ENCODE measurements at regions not wholly inside any gene's neighbourhood (a gene's known extent, or its start where the extent isn't known, plus 50 kb on each side); places are given as distances from the start of the nearest gene placed in this dataset.
"Not testable (repeated sequence)": the region's sequence is repeated elsewhere in the genome, so short reads cannot be mapped to it uniquely, and the experiment has no call there.

- no peak for DNase-seq (ENCODE audit: low spot score)
Observed at GRCh38 chr9:25453875-25454274, 224.4 kb downstream of the TUSC1 start.

DNA sequence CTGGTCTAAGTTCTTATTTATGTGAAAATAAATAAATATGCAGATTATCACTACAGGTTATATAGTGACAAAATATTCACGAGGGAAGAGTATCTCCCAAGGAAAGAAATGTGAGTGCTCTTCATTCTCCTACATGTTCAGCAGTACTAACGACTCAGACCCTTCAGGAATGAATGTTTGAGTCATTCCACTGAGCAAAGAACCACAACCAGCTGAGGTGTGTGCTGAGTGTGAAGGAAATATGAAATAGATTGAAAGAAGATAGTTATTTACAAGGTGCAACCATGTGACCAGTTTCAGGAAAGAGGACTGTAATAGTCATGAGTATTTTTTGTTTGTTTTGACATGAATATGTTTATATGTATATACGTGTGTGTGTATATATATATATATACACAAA lies 228.7 kb downstream of the TUSC1 start:
- peak; percentile 60 for DNase-seq (ENCODE audit: low spot score)

GRCh38 chr9:25445721-25446120 lies 232.5 kb downstream of the TUSC1 start:
- DNase-seq (ENCODE audit: low spot score): not testable (repeated sequence)

DNA sequence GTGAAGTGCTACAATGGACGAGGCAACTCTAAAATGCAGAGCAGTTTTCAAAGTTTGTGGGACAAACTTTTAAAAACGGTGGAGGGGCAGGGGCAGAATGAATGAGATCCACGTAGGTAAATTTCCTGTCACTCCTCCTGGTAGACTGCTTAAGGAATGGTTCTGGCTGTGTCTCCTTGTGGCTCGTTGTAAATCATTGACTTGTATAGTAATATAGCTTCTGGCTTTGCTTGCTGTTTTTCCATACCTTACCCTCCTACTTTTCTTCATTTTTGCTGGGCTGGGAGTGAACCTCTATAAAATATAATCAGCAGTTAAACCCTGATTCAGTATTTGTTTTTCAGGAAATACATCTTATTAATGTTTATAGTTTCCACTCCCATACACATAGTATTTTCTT lies 235.7 kb downstream of the TUSC1 start:
- DNase-seq (ENCODE audit: low spot score): peak; percentile 2

- DNase-seq (ENCODE audit: low spot score): no peak
Observed at GRCh38 chr9:25427898-25428297, 250.3 kb downstream of the TUSC1 start.

GRCh38 chr9:25427290-25427689 lies 251.0 kb downstream of the TUSC1 start:
- DNase-seq (ENCODE audit: low spot score): no peak

- DNase-seq (ENCODE audit: low spot score): no peak
Observed at GRCh38 chr9:25421560-25421959, 256.7 kb downstream of the TUSC1 start.

GRCh38 chr9:25418974-25419373 lies 259.3 kb downstream of the TUSC1 start:
- DNase-seq (ENCODE audit: low spot score): no peak

DNA sequence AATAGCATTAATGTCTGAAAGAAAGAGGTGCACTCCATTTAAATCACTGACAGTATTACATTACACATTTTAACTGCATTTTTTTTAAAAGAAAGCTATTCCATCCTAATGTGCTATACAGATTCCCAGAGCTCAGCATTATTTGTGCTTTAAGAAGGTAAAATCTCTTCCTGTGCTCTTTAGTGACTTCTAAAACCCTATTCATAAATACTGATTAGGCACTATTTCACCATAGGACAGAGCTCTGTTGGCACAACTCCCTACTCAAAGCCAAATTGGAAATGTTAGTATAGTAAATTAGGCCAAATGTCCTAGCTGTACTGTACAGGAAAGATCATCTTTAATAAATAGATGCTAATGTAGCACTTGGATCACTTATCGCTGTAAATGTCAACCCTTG lies 262.5 kb downstream of the TUSC1 start:
- DNase-seq (ENCODE audit: low spot score): no peak

DNA sequence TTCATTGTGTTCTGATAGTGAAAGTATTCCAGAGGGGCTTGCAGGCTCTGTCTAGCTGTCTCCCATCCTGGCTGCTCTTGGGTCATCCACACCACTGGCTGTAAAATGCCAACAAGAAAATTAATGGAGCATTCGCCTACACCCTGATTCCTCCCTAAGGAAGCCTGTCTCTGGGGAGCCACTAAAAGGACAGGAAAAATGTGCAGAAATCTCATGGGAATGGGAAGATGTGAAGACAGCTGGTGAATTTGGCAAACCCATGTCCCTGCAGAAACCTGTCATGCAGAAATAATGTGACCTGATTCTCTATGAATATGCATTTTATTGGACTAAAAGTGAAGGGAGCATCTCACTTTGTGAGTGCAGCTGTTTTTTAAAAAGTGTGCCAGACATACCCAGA lies 265.6 kb downstream of the TUSC1 start:
- no peak for DNase-seq (ENCODE audit: low spot score)

- no peak for DNase-seq (ENCODE audit: low spot score)
Observed at GRCh38 chr9:25397746-25398145, 280.5 kb downstream of the TUSC1 start.

- DNase-seq (ENCODE audit: low spot score): no peak
Observed at GRCh38 chr9:25396828-25397227, 281.4 kb downstream of the TUSC1 start.

DNA sequence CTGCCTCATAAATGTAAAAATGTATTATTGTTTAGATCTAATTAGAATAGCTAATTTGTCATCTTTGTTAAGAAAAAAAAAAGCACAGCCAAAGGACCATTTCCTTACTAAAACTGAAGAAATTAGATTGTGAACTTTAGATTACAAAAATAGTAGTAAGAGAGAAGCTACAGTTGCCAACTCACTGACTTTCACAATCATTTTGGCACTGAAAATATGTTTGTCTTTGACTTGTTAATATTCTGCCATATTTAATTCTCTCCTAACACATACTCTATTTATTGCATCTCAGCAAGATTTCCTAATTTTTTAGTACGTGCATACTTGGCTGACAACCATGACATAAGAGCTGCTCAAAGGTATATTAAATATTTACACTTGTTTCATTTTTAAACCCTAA lies 297.1 kb downstream of the TUSC1 start:
- no peak for DNase-seq (ENCODE audit: low spot score)

DNA sequence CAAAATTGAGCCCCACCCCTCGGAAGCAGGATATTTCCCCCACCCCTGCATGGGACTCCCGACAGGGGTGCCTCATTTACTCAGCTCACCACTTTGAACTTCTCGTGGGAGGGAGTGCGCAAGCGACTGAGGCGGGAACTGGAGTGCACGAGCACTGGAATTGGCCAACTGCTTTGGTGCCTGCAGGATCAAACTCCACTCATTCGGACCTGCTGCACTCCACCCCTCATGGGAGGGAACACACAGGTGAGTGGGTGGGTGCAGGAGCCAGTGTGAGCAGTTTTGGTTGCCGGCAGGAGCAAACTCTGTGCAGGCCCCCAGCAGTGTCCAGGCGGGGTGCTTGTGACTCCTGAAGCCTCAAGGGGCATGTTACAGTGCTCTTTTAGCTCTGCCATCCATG lies 301.2 kb downstream of the TUSC1 start:
- DNase-seq (ENCODE audit: low spot score): no peak

GRCh38 chr9:25374281-25374680 lies 304.0 kb downstream of the TUSC1 start:
- DNase-seq (ENCODE audit: low spot score): no peak

- no peak for DNase-seq (ENCODE audit: low spot score)
Observed at GRCh38 chr9:25366906-25367305, 311.3 kb downstream of the TUSC1 start.

DNA sequence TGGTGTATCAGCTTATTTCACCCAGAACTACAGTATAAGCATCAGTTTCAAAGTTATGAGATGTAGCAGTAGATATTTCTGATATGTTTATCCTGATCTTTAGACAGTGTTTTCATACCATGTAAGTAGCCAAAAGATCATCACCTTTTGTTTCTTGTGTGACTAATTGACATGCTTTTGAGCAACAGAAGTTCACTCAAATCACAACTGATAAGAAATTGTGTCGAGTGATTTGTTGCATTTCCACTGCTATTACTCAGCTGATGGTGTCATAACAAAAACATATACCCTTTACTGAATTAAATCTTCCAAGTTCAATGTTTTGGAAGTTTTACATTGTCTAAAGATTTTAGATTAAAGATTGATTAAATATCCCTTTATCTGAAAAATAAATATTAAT lies 324.5 kb downstream of the TUSC1 start:
- no peak for DNase-seq (ENCODE audit: low spot score)

- no peak for DNase-seq (ENCODE audit: low spot score)
Observed at GRCh38 chr9:25350011-25350410, 328.2 kb downstream of the TUSC1 start.

DNA sequence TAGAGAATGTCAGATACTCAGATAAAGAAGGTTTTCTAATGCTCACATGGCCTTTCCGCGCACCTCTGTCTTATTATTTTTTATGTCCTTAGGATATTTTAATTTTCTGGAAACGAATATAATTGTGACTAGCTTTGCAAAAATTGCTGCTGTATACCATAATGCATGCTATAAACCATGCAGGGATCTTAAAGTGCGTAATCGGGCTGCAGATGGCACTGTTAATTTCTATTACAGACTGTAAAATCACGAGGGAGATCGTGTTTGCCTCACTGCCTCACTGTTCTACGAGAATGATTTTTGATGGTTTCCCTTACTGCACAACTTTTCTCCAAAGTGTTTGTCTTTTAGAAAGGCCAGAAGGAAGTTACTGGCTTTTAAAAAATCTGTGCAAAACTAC lies 356.1 kb downstream of the TUSC1 start:
- DNase-seq (ENCODE audit: low spot score): no peak

- DNase-seq (ENCODE audit: low spot score): no peak
Observed at GRCh38 chr9:25310961-25311360, 367.3 kb downstream of the TUSC1 start.

DNA sequence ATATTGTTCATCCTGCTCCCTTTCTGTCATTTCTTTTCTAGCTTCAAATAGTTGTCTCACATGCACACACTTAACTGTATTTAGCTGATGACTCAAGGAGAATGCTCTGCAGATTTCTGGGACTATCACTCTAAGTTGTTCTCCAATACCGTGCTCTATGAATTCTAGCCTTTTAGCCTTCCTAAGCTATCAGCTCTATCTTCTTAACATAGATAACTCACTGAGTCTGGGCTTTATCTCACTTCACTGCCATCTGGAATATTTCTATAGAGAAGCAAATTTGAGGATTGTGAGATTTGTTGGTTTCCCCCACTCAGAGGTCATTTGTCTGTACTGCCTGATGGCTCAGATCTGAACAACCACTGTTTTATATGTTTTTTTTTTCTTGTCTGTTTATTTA lies 369.7 kb downstream of the TUSC1 start:
- no peak for DNase-seq (ENCODE audit: low spot score)

GRCh38 chr9:25302601-25303000 lies 375.6 kb downstream of the TUSC1 start:
- DNase-seq (ENCODE audit: low spot score): no peak

- not testable (repeated sequence) for DNase-seq (ENCODE audit: low spot score)
Observed at GRCh38 chr9:25288195-25288594, 390.0 kb downstream of the TUSC1 start.

GRCh38 chr9:25284365-25284764 lies 393.9 kb downstream of the TUSC1 start:
- DNase-seq (ENCODE audit: low spot score): no peak

DNA sequence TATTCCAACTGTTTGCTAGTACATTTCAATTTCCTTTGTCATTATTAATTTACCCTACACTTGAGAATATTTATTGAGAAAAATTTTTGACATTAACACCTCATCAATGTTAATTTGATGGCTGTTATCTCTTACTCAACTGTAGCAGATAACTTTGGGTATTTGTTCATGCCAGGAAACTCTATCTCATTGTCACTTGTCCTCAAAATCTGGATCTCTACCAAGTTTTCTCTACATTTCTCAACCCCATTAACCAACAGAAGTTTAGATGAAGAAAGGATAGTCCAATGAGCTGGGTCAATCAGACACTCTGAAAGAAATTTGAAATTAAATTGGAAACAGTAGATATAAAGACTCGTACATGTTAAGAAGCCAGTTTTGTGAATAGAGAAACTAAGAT lies 395.3 kb downstream of the TUSC1 start:
- DNase-seq (ENCODE audit: low spot score): no peak

Measured in kidney tubule cell (primary cell).